Activated CD8-positive, alpha-beta T cell treated with anti-CD3 and anti-CD28 coated beads, Interleukin-2, amount 10 ng/mL, durations not matched to agents 7 days and 5 days (primary cell): ENCODE measurements at regions not wholly inside any gene's neighbourhood (a gene's known extent, or its start where the extent isn't known, plus 50 kb on each side); places are given as distances from the start of the nearest gene placed in this dataset.

Experiments
- ATAC-seq: fragments of 150-1000 bp; cut with Tn5 transposase; one replicate; pipeline ENCODE4 v1.10.0; 2021; ENCODE audit warnings: moderate library complexity
- CTCF ChIA-PET: fragments of 350-600 bp; sonication (Branson Sonifier 250); formaldehyde crosslinking; loops from one replicate; lab custom pipeline; 2021; ENCODE audit warnings: antibody characterized with exemption; lab: Charles Lee
- POLR2A ChIA-PET: fragments of 350-600 bp; sonication (Branson Sonifier 250); formaldehyde crosslinking; loops from one replicate; lab custom pipeline; 2021; ENCODE audit warnings: antibody characterized with exemption; lab: Charles Lee
- DNase-seq: peaks from one replicate; pipeline ENCODE4 v3.0.0-alpha.2; 2020
- H3K27ac Mint-ChIP-seq: one replicate; pipeline ENCODE4 v1.8.0; 2021; ENCODE audit warnings: mild to moderate bottlenecking, mixed read lengths
- H3K27me3 Mint-ChIP-seq: one replicate; pipeline ENCODE4 v1.8.0; 2021; ENCODE audit warnings: low read depth, mixed read lengths
- H3K36me3 Mint-ChIP-seq: one replicate; pipeline ENCODE4 v1.8.0; 2021; ENCODE audit warnings: low read depth, mixed read lengths
- H3K4me1 Mint-ChIP-seq: one replicate; pipeline ENCODE4 v1.8.0; 2021; ENCODE audit warnings: low read depth, mixed read lengths
- H3K4me3 Mint-ChIP-seq: one replicate; pipeline ENCODE4 v1.8.0; 2021; ENCODE audit warnings: mild to moderate bottlenecking, mixed read lengths
- H3K9me3 Mint-ChIP-seq: one replicate; pipeline ENCODE4 v1.8.0; 2022; ENCODE audit warnings: mixed read lengths; ENCODE audit not compliant: insufficient read depth

GRCh38 chr4:163846008-163846407 lies 351.5 kb downstream of the TMA16 start:
- no peaks in the 10 kb centered on the region for H3K9me3 Mint-ChIP-seq
- ChIA-PET CTCF (no interaction called here), POLR2A (no interaction called here)
- no peaks in the 10 kb centered on the region for H3K4me1 Mint-ChIP-seq
- DNase-seq (no peak), ATAC-seq (no peak)
- no peak overlapping the region for H3K4me3 Mint-ChIP-seq
- H3K36me3 Mint-ChIP-seq = no peaks in the 10 kb centered on the region
- H3K27me3 Mint-ChIP-seq = no peaks in the 10 kb centered on the region
- no peak overlapping the region for H3K27ac Mint-ChIP-seq

GRCh38 chr4:163852246-163852645 lies 357.8 kb downstream of the TMA16 start:
- ChIA-PET POLR2A (no interaction called here), CTCF (no interaction called here)
- ATAC-seq (no peak), DNase-seq (no peak)
- Mint-ChIP-seq H3K27me3 (no peaks in the 10 kb centered on the region), H3K4me1 (no peaks in the 10 kb centered on the region), H3K9me3 (no peaks in the 10 kb centered on the region), H3K27ac (no peak overlapping the region), H3K4me3 (no peak overlapping the region), H3K36me3 (no peaks in the 10 kb centered on the region)

- ATAC-seq (no peak), DNase-seq (no peak)
- Mint-ChIP-seq H3K4me3 (no peak overlapping the region), H3K27ac (no peak overlapping the region), H3K9me3 (no peaks in the 10 kb centered on the region), H3K4me1 (no peaks in the 10 kb centered on the region), H3K27me3 (no peaks in the 10 kb centered on the region), H3K36me3 (no peaks in the 10 kb centered on the region)
- ChIA-PET POLR2A (interaction anchor here (1.2 kb wide), 1 partner anchor 233 kb away, joined by 3 read pairs; no protein-coding TSS in a partner anchor), CTCF (no interaction called here)
Measured at GRCh38 chr4:163857903-163858302, 363.4 kb downstream of the TMA16 start.

- ChIA-PET POLR2A (interaction anchor here (1.2 kb wide), 1 partner anchor 233 kb away, joined by 3 read pairs; no protein-coding TSS in a partner anchor), CTCF (interaction anchor here (0.6 kb wide), 1 partner anchor 27 kb away, joined by 3 read pairs; no protein-coding TSS in a partner anchor)
- H3K4me1 Mint-ChIP-seq = no peaks in the 10 kb centered on the region
- DNase-seq (no peak), ATAC-seq (no peak)
- no peaks in the 10 kb centered on the region for H3K9me3 Mint-ChIP-seq
- no peaks in the 10 kb centered on the region for H3K36me3 Mint-ChIP-seq
- no peak overlapping the region for H3K4me3 Mint-ChIP-seq
- H3K27ac Mint-ChIP-seq = no peak overlapping the region
- H3K27me3 Mint-ChIP-seq = no peaks in the 10 kb centered on the region
Measured at GRCh38 chr4:163858515-163858914, 364.0 kb downstream of the TMA16 start.

GRCh38 chr4:163863082-163863481 lies 368.6 kb downstream of the TMA16 start:
- Mint-ChIP-seq H3K9me3 (no peaks in the 10 kb centered on the region), H3K36me3 (no peaks in the 10 kb centered on the region), H3K27ac (no peak overlapping the region), H3K4me3 (no peak overlapping the region), H3K27me3 (no peaks in the 10 kb centered on the region), H3K4me1 (no peaks in the 10 kb centered on the region)
- CTCF ChIA-PET = no interaction called here
- ATAC-seq = no peak
- POLR2A ChIA-PET = no interaction called here
- DNase-seq = no peak

GRCh38 chr4:163865010-163865409 lies 370.5 kb downstream of the TMA16 start:
- H3K4me3 Mint-ChIP-seq = no peak overlapping the region
- no peaks in the 10 kb centered on the region for H3K9me3 Mint-ChIP-seq
- DNase-seq = no peak
- H3K27me3 Mint-ChIP-seq = no peaks in the 10 kb centered on the region
- H3K27ac Mint-ChIP-seq = no peak overlapping the region
- POLR2A ChIA-PET = no interaction called here
- ATAC-seq = no peak
- H3K36me3 Mint-ChIP-seq = no peaks in the 10 kb centered on the region
- no peaks in the 10 kb centered on the region for H3K4me1 Mint-ChIP-seq
- CTCF ChIA-PET = no interaction called here

- ChIA-PET CTCF (no interaction called here), POLR2A (no interaction called here)
- no peak for DNase-seq
- Mint-ChIP-seq H3K9me3 (no peaks in the 10 kb centered on the region), H3K4me1 (no peaks in the 10 kb centered on the region), H3K36me3 (no peaks in the 10 kb centered on the region), H3K27me3 (no peaks in the 10 kb centered on the region), H3K4me3 (no peak overlapping the region), H3K27ac (no peak overlapping the region)
- no peak for ATAC-seq
Measured at GRCh38 chr4:163866728-163867315, 372.3 kb downstream of the TMA16 start.

- Mint-ChIP-seq H3K36me3 (no peaks in the 10 kb centered on the region), H3K27me3 (no peaks in the 10 kb centered on the region), H3K9me3 (no peaks in the 10 kb centered on the region), H3K4me1 (no peaks in the 10 kb centered on the region), H3K4me3 (no peak overlapping the region), H3K27ac (no peak overlapping the region)
- DNase-seq (no peak), ATAC-seq (no peak)
- CTCF ChIA-PET = no interaction called here
- POLR2A ChIA-PET = no interaction called here
Measured at GRCh38 chr4:163868445-163868844, 374.0 kb downstream of the TMA16 start.

GRCh38 chr4:163871078-163871477 lies 376.6 kb downstream of the TMA16 start:
- ATAC-seq = no peak
- H3K4me1 Mint-ChIP-seq = no peaks in the 10 kb centered on the region
- H3K27me3 Mint-ChIP-seq = no peaks in the 10 kb centered on the region
- H3K36me3 Mint-ChIP-seq = no peaks in the 10 kb centered on the region
- H3K9me3 Mint-ChIP-seq = no peaks in the 10 kb centered on the region
- POLR2A ChIA-PET = no interaction called here
- no peak overlapping the region for H3K27ac Mint-ChIP-seq
- no peak for DNase-seq
- no peak overlapping the region for H3K4me3 Mint-ChIP-seq
- CTCF ChIA-PET = no interaction called here

- H3K27me3 Mint-ChIP-seq = no peaks in the 10 kb centered on the region
- POLR2A ChIA-PET = no interaction called here
Measured at GRCh38 chr4:163875327-163875726, 380.8 kb downstream of the TMA16 start.

GRCh38 chr4:163878336-163879121 lies 384.0 kb downstream of the TMA16 start:
- Mint-ChIP-seq H3K9me3 (no peaks in the 10 kb centered on the region), H3K27ac (no peak overlapping the region), H3K4me3 (no peak overlapping the region), H3K36me3 (no peaks in the 10 kb centered on the region), H3K27me3 (no peaks in the 10 kb centered on the region), H3K4me1 (no peaks in the 10 kb centered on the region)
- ChIA-PET CTCF (no interaction called here), POLR2A (no interaction called here)
- no peak for ATAC-seq
- no peak for DNase-seq

More at GRCh38 chr4:163875327-163875726, 380.8 kb downstream of the TMA16 start:
- Mint-ChIP-seq H3K27ac (no peak overlapping the region), H3K36me3 (no peaks in the 10 kb centered on the region), H3K4me1 (no peaks in the 10 kb centered on the region), H3K9me3 (no peaks in the 10 kb centered on the region), H3K4me3 (no peak overlapping the region)
- DNase-seq (no peak), ATAC-seq (no peak)
- CTCF ChIA-PET = no interaction called here

GRCh38 chr4:163892417-163892816 lies 397.9 kb downstream of the TMA16 start:
- no peak for DNase-seq
- H3K27me3 Mint-ChIP-seq = no peaks in the 10 kb centered on the region
- H3K4me3 Mint-ChIP-seq = no peak overlapping the region
- no peaks in the 10 kb centered on the region for H3K36me3 Mint-ChIP-seq
- POLR2A ChIA-PET = no interaction called here
- CTCF ChIA-PET = no interaction called here
- H3K9me3 Mint-ChIP-seq = no peaks in the 10 kb centered on the region
- no peaks in the 10 kb centered on the region for H3K4me1 Mint-ChIP-seq
- no peak for ATAC-seq
- H3K27ac Mint-ChIP-seq = no peak overlapping the region
